ENCODE measurements at regions not wholly inside any gene's neighbourhood (a gene's known extent, or its start where the extent isn't known, plus 50 kb on each side); places are given as distances from the start of the nearest gene placed in this dataset.

DNA sequence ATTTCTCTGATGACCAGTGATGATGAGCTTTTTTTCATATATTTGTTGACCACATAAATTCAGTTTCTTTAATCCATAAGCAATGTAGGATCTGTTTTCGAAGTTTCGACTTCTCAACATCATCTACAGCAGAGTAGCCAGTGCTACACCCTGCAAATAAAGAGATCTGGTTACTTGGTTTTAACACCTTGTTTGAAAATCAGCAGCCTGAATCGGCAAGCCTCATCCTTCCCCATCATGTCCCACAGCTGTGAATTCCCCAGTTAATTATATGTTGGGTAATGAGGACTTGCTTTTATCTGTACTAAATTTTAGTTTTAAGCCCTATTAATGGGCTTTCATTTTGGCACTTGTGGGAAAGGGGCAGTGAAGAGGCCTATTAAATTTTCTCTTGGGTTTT, 80.6 kb downstream of the BMP2 start:
- no peaks in the 10 kb centered on the region for H3K36me3 ChIP-seq (ENCODE audit: control insufficient read depth, insufficient read depth, low read length)
- H3K4me3 ChIP-seq (ENCODE audit: insufficient read depth, low read depth, low read length), result no peak overlapping the region
- no peak overlapping the region for H3K23ac ChIP-seq (ENCODE audit: low read depth, low read length)
- H3K14ac ChIP-seq (replicated peaks; ENCODE audit: low read depth, low read length), result no peak overlapping the region
- CTCF ChIA-PET, result no interaction called here
- no peak overlapping the region for H3K4ac ChIP-seq (ENCODE audit: low read depth, low read length)
- TF ChIP-seq SMC3 (IDR thresholded peaks at IDR 0.05; ENCODE audit: low read depth, low read length) (no peak), FOS (IDR thresholded peaks at IDR 0.05; ENCODE audit: low read depth, low read length) (no peak), MAZ (IDR thresholded peaks at IDR 0.05; ENCODE audit: borderline replicate concordance, low read depth, low read length) (no peak), NFE2L2 (IDR thresholded peaks at IDR 0.05; ENCODE audit: low read depth, low read length) (no peak), MXI1 (IDR thresholded peaks at IDR 0.05; ENCODE audit: borderline replicate concordance, low read depth, low read length) (no peak), RFX5 (IDR thresholded peaks at IDR 0.05; ENCODE audit: low read depth, low read length) (no peak), MAFK (IDR thresholded peaks at IDR 0.05; ENCODE audit: low read depth, low read length) (no peak), ELK1 (IDR thresholded peaks at IDR 0.05; ENCODE audit: borderline replicate concordance, low read depth, low read length) (no peak), USF2 (IDR thresholded peaks at IDR 0.05; ENCODE audit: low read depth, low read length) (no peak), CEBPB (IDR thresholded peaks at IDR 0.05; ENCODE audit: low read depth, low read length) (no peak), RAD21 (IDR thresholded peaks at IDR 0.05; ENCODE audit: low read length) (no peak), CHD1 (IDR thresholded peaks at IDR 0.05; ENCODE audit: low read depth, low read length) (no peak), RCOR1 (IDR thresholded peaks at IDR 0.05; ENCODE audit: insufficient replicate concordance, low read length) (no peak), BHLHE40 (IDR thresholded peaks at IDR 0.05; ENCODE audit: low read depth, low read length) (no peak), POLR2A (IDR thresholded peaks at IDR 0.05; ENCODE audit: low read depth, low read length) (no peak)
- TF ChIP-seq, protein P1, sequence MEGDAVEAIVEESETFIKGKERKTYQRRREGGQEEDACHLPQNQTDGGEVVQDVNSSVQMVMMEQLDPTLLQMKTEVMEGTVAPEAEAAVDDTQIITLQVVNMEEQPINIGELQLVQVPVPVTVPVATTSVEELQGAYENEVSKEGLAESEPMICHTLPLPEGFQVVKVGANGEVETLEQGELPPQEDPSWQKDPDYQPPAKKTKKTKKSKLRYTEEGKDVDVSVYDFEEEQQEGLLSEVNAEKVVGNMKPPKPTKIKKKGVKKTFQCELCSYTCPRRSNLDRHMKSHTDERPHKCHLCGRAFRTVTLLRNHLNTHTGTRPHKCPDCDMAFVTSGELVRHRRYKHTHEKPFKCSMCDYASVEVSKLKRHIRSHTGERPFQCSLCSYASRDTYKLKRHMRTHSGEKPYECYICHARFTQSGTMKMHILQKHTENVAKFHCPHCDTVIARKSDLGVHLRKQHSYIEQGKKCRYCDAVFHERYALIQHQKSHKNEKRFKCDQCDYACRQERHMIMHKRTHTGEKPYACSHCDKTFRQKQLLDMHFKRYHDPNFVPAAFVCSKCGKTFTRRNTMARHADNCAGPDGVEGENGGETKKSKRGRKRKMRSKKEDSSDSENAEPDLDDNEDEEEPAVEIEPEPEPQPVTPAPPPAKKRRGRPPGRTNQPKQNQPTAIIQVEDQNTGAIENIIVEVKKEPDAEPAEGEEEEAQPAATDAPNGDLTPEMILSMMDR (conservative IDR thresholded peaks at IDR 0.05; ENCODE audit: low read depth, low read length), result no peak
- no peak overlapping the region for H2AK5ac ChIP-seq (ENCODE audit: low read depth, low read length)
- H3K9me1 ChIP-seq (ENCODE audit: insufficient read depth, low read length), result no peaks in the 10 kb centered on the region
- intact Hi-C loops (cut with micrococcal nuclease) (no loop called here), dilution Hi-C loops (cut with HindIII; ENCODE audit: low sequenced_read_pairs, unreplicated experiment) (no loop called here), in situ Hi-C loops (cut with MboI; ENCODE audit: low sequenced_read_pairs) (no loop called here)
- no peak overlapping the region for H2AK9ac ChIP-seq (replicated peaks; ENCODE audit: low read depth, low read length, poor library complexity)
- H2BK20ac ChIP-seq (ENCODE audit: low read depth, low read length), result no peak overlapping the region
- H3K27ac ChIP-seq (ENCODE audit: insufficient read depth, low read length), result no peak overlapping the region
- H4K5ac ChIP-seq (ENCODE audit: low read depth, low read length), result no peak overlapping the region
- WGBS, 2 experiments (ENCODE audit: extremely low coverage in 2 of 2, insufficient read length in 1 of 2), result no CpG with 5 or more reads among the region's 3 CpGs
- no peak overlapping the region for H3K4me2 ChIP-seq (ENCODE audit: low read depth, low read length)
- H2BK5ac ChIP-seq (ENCODE audit: low read depth, low read length, poor library complexity, severe bottlenecking), result no peak overlapping the region
- POLR2A ChIA-PET (ENCODE audit: unreplicated experiment), result no interaction called here
- H3K27me3 ChIP-seq (ENCODE audit: control insufficient read depth, insufficient read depth, low read length), result no peaks in the 10 kb centered on the region
- H4K8ac ChIP-seq (ENCODE audit: low read depth in 2 of 2, low read length in 2 of 2), result no peak overlapping the region
- no peaks in the 10 kb centered on the region for H3K4me1 ChIP-seq (ENCODE audit: control insufficient read depth, insufficient read depth, low read length)
- H4K91ac ChIP-seq (ENCODE audit: insufficient read depth, low read depth, low read length), result no peak overlapping the region
- BruUV-seq (replicated peaks), result no TSS peak
- no peak overlapping the region for H3K9ac ChIP-seq (ENCODE audit: low read depth, low read length)
- H2BK120ac ChIP-seq (ENCODE audit: low read depth, low read length), result no peak overlapping the region
- ATAC-seq (ENCODE audit: low read depth) (no peak), DNase-seq (no peak)
- no peak overlapping the region for H2BK15ac ChIP-seq (ENCODE audit: low read depth, low read length)
- no peak overlapping the region for H2AFZ ChIP-seq (replicated peaks; ENCODE audit: low read length, poor library complexity)
- no peak overlapping the region for H3K56ac ChIP-seq (ENCODE audit: extremely low read depth, insufficient read depth, low read length)
- H3K79me1 ChIP-seq (ENCODE audit: low read depth in 1 of 2, low read length in 2 of 2), result no peaks in the 10 kb centered on the region
- no peaks in the 10 kb centered on the region for H3K9me3 ChIP-seq (ENCODE audit: control insufficient read depth, insufficient read depth, low read length)
- no peaks in the 10 kb centered on the region for H4K20me1 ChIP-seq (ENCODE audit: insufficient read depth, low read length)
- no peak overlapping the region for H3K18ac ChIP-seq (ENCODE audit: low read depth, low read length)
